Activated CD4-positive, alpha-beta T cell treated with anti-CD3 and anti-CD28 coated beads for 36 hours (primary cell): ENCODE measurements at regions not wholly inside any gene's neighbourhood (a gene's known extent, or its start where the extent isn't known, plus 50 kb on each side); places are given as distances from the start of the nearest gene placed in this dataset.

Experiments
- ATAC-seq: fragments of 200-7000 bp; cut with Tn5 transposase; one replicate; pipeline ENCODE4 v1.10.0; 2021; ENCODE audit warnings: mild to moderate bottlenecking, moderate library complexity
- CTCF ChIA-PET: fragments of 350-600 bp; sonication (Branson Sonifier 250); formaldehyde crosslinking; loops from one replicate; lab custom pipeline; 2021; ENCODE audit warnings: antibody characterized with exemption; lab: Charles Lee
- POLR2A ChIA-PET: fragments of 350-600 bp; sonication (Branson Sonifier 250); formaldehyde crosslinking; loops from one replicate; lab custom pipeline; 2021; ENCODE audit warnings: antibody characterized with exemption, inconsistent platforms; lab: Charles Lee
- DNase-seq: peaks from one replicate; pipeline ENCODE4 v3.0.0-alpha.2; 2020
- H3K27ac Mint-ChIP-seq: one replicate; pipeline ENCODE4 v1.8.0; 2021; ENCODE audit warnings: mixed read lengths
- H3K27me3 Mint-ChIP-seq: one replicate; pipeline ENCODE4 v1.8.0; 2021; ENCODE audit warnings: mixed read lengths
- H3K36me3 Mint-ChIP-seq: one replicate; pipeline ENCODE4 v1.8.0; 2021; ENCODE audit warnings: low read depth, mixed read lengths
- H3K4me1 Mint-ChIP-seq: one replicate; pipeline ENCODE4 v1.8.0; 2021; ENCODE audit warnings: mixed read lengths
- H3K4me3 Mint-ChIP-seq: one replicate; pipeline ENCODE4 v1.8.0; 2021; ENCODE audit warnings: mild to moderate bottlenecking, moderate library complexity, mixed read lengths
- H3K9me3 Mint-ChIP-seq: one replicate; pipeline ENCODE4 v1.8.0; 2021; ENCODE audit warnings: low read depth, mixed read lengths
- intact Hi-C, 2 experiments: fragments of 100-400 bp; cut with DNase I in 1 of 2; cut with micrococcal nuclease in 1 of 2; formaldehyde crosslinking; loops; one replicate each; pipeline versions ENCODE4 v1.14.2 to v1.15.1; 2022 to 2024; cut with DNase I, micrococcal nuclease

DNA sequence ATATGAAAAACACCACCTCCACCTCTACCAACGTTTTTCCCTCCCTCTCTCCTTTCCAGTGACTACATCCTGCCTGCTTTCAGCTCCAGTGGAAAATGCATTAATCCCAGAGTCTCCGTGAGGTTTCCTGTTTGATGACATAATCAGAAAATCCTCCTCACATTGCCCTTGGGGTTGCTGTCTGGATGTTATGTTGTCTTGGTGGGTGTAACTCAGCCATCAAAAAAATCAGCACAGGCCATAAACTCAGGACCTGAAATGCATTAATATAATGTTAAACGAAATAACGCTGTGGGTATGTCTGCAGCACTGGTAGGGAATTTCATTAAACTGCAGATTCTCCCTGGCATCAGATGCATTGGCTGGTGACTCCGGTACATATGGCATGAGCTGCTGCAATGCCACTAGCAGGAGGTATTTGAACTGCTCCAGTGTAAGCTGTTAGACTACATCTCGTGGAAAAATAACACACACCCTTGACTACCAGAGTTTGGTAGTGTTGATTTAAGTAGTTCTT, 297.8 kb downstream of the PRL start:
- intact Hi-C loops, result loop anchor here in 1 of 2 experiments (10.0 kb wide), 1 partner anchor 404 kb away; the partner anchor contains the start of gene SOX4
- H3K9me3 Mint-ChIP-seq, result no peaks in the 10 kb centered on the region
- POLR2A ChIA-PET, result no interaction called here
- DNase-seq (no peak), ATAC-seq (no peak)
- no peak overlapping the region for H3K4me3 Mint-ChIP-seq
- no peaks in the 10 kb centered on the region for H3K36me3 Mint-ChIP-seq
- no peak overlapping the region for H3K27ac Mint-ChIP-seq
- CTCF ChIA-PET, result no interaction called here
- H3K27me3 Mint-ChIP-seq, result peaks cover 4% of the 10 kb centered on the region
- peaks cover 6% of the 10 kb centered on the region for H3K4me1 Mint-ChIP-seq

DNA sequence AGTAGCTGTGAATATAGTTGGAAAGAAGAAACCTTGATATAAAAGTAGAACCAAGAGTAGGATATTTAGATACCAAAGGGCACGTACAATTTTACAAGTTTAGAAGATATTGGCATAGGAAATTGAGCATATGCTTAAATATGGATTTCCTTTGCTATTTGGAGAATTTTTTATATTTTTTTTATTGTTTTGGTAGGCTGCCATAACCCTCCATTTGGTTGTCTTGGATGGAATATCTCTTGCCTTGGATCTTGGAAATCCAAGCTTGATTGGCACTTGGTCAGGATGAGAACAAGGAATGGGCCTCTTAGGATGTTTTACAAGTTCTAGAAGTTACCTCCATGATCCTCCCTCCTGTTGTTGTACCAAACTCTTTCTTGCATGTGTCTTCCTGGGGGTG, 297.1 kb downstream of the PRL start:
- POLR2A ChIA-PET, result no interaction called here
- ATAC-seq, result no peak
- Mint-ChIP-seq H3K36me3 (no peaks in the 10 kb centered on the region), H3K27me3 (peaks cover 4% of the 10 kb centered on the region), H3K4me1 (peaks cover 6% of the 10 kb centered on the region), H3K9me3 (no peaks in the 10 kb centered on the region), H3K27ac (no peak overlapping the region), H3K4me3 (no peak overlapping the region)
- CTCF ChIA-PET, result no interaction called here
- no peak for DNase-seq
- intact Hi-C loops, result loop anchor here in 1 of 2 experiments (10.0 kb wide), 1 partner anchor 405 kb away; the partner anchor contains the start of gene SOX4

DNA sequence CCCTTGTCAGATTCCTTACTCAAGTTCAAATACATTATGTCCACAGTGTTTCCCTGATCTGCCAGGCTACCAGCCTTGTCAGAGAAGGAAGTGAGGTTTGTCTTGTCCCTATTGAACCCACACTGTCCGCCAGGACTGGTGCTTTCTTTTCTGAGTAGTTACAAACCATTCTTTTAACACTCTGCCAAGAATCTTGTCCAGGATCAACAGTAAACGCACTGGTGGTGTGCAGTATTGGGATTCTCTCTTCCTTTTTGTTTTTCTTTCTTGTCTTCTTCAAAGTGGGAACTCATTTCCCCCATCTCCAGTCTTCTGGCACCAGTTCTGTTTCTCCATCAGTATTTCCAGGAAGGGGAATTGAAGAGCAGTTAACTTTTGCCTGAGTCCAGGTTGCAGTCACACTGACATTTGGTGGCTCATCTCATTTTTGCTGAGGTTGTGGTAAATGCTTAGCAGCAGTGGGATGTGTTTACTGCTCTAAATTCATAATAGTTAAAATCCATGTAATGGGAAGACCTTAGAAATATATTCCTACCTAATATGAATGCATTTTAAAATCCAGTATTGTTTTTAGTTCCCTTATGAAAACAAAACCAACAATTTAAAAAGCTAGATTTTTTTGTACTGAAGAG, 295.3 kb downstream of the PRL start:
- POLR2A ChIA-PET, result no interaction called here
- no peak for ATAC-seq

DNA sequence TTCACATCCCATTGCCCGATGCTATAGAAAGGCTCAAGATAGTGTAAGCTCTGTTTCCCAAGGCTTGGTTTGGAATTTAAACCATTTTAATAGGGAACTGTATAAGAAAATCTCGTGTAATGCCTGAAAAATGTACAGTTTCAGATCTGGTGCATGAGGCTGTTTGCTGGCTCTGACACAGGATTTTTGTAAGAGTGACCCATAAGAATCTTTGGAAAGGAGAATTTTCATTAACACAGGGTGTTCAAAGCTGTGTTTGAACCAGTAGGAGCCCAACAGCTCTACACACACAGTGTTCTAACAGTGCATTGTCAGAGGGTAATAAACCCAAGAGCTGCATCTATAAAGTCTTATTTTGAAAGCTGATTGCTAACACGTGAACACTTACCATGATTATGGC, 293.5 kb downstream of the PRL start:
- Mint-ChIP-seq H3K27me3 (peaks cover 2% of the 10 kb centered on the region), H3K9me3 (no peaks in the 10 kb centered on the region), H3K27ac (no peak overlapping the region), H3K36me3 (no peaks in the 10 kb centered on the region), H3K4me3 (no peak overlapping the region), H3K4me1 (peaks cover 3% of the 10 kb centered on the region)
- ChIA-PET CTCF (no interaction called here), POLR2A (no interaction called here)
- DNase-seq, result no peak
- no peak for ATAC-seq
- intact Hi-C loops, result no loop called here

More for the DNA sequence above, 295.3 kb downstream of the PRL start:
- Mint-ChIP-seq H3K9me3 (no peaks in the 10 kb centered on the region), H3K36me3 (no peaks in the 10 kb centered on the region), H3K4me1 (peaks cover 6% of the 10 kb centered on the region), H3K4me3 (no peak overlapping the region), H3K27ac (no peak overlapping the region), H3K27me3 (peaks cover 2% of the 10 kb centered on the region)
- intact Hi-C loops, result no loop called here
- CTCF ChIA-PET, result no interaction called here
- DNase-seq, result no peak

DNA sequence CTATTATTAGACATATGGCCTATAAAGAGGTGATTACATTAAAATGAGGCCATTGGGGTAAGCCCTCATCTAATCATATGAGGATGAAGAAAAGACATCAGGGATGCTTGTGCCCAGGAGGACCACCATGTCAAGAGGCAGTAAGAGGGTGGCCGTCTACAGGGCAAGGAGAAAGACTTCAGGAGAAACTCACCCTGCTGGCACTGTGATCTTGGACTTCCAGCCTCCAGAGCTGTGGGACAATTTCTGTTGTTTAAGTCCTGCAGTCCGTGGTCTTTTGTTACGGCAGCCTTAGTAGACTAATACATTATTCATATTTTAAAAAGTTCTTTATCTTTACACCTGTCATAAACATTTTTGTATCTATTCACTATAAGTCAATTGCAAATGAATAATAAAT, 290.0 kb downstream of the PRL start:
- no peak for ATAC-seq
- Mint-ChIP-seq H3K4me1 (no peaks in the 10 kb centered on the region), H3K4me3 (no peak overlapping the region), H3K9me3 (no peaks in the 10 kb centered on the region), H3K27me3 (no peaks in the 10 kb centered on the region), H3K27ac (no peak overlapping the region), H3K36me3 (no peaks in the 10 kb centered on the region)
- intact Hi-C loops, result no loop called here
- ChIA-PET POLR2A (no interaction called here), CTCF (interaction anchor here (0.6 to 1.7 kb wide), 2 partner anchors 9 to 1583 kb away, joined by 4 read pairs; no protein-coding TSS in a partner anchor)
- DNase-seq, result no peak

DNA sequence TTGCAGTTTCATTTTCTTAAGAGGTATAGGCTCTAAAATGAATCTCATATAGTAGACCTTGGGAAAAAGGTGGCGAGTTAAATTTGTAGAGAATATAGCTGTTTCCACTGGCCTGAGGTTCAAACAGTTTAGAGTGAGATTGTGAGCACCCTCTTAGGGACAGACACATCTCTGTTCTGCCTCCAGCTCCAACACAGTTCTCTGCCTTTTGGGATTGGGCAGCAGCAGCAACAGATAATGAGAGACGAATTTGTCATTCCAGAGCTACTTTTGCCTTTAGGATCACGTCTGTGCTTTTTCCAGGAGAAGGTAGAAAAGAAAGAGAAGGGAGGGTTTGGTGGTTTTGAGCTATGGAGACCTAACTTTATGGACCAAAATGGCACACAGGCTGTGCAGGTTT, 289.4 kb downstream of the PRL start:
- H3K9me3 Mint-ChIP-seq, result no peaks in the 10 kb centered on the region

DNA sequence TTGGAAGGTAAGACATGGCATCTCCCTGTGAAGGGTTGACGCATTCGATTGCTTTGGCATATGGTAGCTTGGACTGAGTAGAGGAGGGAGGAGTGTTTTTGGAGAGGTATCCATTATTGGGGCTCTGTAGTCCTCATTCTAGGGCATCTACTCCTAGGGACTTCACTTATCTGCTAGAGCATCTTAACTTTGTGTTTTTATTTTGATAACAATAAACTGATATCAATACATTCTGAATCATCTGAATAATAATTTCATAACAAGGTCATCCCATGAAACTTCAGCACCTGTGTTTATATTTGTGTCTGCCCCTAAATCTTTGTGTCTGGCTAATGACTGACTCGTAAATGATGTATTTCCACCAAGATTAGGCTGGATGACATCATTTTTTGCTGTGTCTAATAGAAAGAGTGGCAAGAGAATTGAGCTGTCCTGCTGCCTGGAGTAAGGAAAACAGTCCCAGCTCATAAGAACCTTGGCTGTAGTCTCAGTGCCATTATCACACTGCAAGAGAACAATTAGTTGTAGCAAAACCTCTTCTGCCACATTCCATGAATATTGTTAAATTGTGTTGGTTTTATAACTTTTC, 288.5 kb downstream of the PRL start:
- no peak overlapping the region for H3K4me3 Mint-ChIP-seq
- H3K36me3 Mint-ChIP-seq, result no peaks in the 10 kb centered on the region
- POLR2A ChIA-PET, result interaction anchor here (0.7 kb wide), 1 partner anchor 333 kb away, joined by 4 read pairs; no protein-coding TSS in a partner anchor
- no peaks in the 10 kb centered on the region for H3K4me1 Mint-ChIP-seq
- ATAC-seq (no peak), DNase-seq (no peak)
- intact Hi-C loops, result no loop called here
- CTCF ChIA-PET, result interaction anchor here (1.0 to 1.7 kb wide), 2 partner anchors 10 kb away, joined by 4 to 5 read pairs; no protein-coding TSS in a partner anchor
- H3K27me3 Mint-ChIP-seq, result no peaks in the 10 kb centered on the region
- H3K9me3 Mint-ChIP-seq, result no peaks in the 10 kb centered on the region
- H3K27ac Mint-ChIP-seq, result no peak overlapping the region

More for the DNA sequence above, 289.4 kb downstream of the PRL start:
- DNase-seq (no peak), ATAC-seq (no peak)
- no peak overlapping the region for H3K4me3 Mint-ChIP-seq
- no peaks in the 10 kb centered on the region for H3K27me3 Mint-ChIP-seq
- H3K4me1 Mint-ChIP-seq, result no peaks in the 10 kb centered on the region
- CTCF ChIA-PET, result interaction anchor here (0.6 to 1.7 kb wide), 2 partner anchors 9 to 1582 kb away, joined by 4 read pairs; no protein-coding TSS in a partner anchor
- no peak overlapping the region for H3K27ac Mint-ChIP-seq
- intact Hi-C loops, result no loop called here
- no peaks in the 10 kb centered on the region for H3K36me3 Mint-ChIP-seq
- POLR2A ChIA-PET, result no interaction called here

DNA sequence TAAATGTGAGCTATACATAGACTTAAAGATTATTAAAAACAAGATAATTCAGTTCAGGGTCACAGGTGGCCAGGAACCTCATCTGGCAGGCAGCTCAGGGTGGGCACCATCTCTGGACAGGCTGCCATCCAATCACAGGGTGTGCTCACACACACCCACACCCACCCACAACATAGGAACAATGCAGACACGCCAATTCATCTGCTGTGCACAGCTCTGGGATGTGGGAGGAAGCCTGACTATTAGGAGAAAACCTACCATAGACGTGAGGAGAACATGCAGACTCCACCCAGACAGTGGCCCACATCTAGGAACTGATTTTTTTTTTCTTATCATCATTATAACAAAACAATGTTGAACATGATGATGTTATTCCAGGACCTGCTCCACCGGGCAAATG, 286.7 kb downstream of the PRL start:
- ChIA-PET CTCF (interaction anchor here (0.6 kb wide), 1 partner anchor 69 kb away, joined by 3 read pairs; no protein-coding TSS in a partner anchor), POLR2A (no interaction called here)
- H3K36me3 Mint-ChIP-seq, result no peaks in the 10 kb centered on the region
- no peaks in the 10 kb centered on the region for H3K9me3 Mint-ChIP-seq
- DNase-seq (no peak), ATAC-seq (no peak)
- intact Hi-C loops, result no loop called here
- no peaks in the 10 kb centered on the region for H3K4me1 Mint-ChIP-seq
- H3K27me3 Mint-ChIP-seq, result no peaks in the 10 kb centered on the region
- H3K4me3 Mint-ChIP-seq, result no peak overlapping the region
- H3K27ac Mint-ChIP-seq, result no peak overlapping the region

DNA sequence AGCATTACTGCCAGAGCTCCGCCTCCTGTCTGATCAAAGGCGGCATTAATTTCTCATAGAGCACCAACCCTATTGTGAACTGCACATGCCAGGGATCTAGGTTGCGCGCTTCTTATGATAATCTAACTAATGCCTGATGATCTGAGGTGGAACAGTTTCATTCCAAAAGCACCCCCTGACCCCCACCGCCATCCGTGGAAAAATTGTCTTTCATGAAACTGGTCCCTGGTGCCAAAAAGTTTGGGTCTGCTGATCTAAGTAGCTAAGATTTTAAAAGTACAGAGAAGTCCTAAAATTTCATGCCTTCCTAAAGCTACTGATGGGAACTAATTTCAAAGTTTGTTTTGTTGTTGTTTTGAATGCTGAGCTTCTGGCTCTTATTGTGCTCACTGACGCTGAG, 281.6 kb downstream of the PRL start:
- no peak for DNase-seq
- no peaks in the 10 kb centered on the region for H3K4me1 Mint-ChIP-seq
- intact Hi-C loops, result no loop called here
- H3K36me3 Mint-ChIP-seq, result no peaks in the 10 kb centered on the region
- no peaks in the 10 kb centered on the region for H3K27me3 Mint-ChIP-seq
- H3K27ac Mint-ChIP-seq, result no peak overlapping the region
- CTCF ChIA-PET, result no interaction called here
- no peak overlapping the region for H3K4me3 Mint-ChIP-seq
- H3K9me3 Mint-ChIP-seq, result no peaks in the 10 kb centered on the region
- POLR2A ChIA-PET, result interaction anchor here (0.7 kb wide), 1 partner anchor 320 kb away, joined by 9 read pairs; no protein-coding TSS in a partner anchor
- ATAC-seq, result no peak

DNA sequence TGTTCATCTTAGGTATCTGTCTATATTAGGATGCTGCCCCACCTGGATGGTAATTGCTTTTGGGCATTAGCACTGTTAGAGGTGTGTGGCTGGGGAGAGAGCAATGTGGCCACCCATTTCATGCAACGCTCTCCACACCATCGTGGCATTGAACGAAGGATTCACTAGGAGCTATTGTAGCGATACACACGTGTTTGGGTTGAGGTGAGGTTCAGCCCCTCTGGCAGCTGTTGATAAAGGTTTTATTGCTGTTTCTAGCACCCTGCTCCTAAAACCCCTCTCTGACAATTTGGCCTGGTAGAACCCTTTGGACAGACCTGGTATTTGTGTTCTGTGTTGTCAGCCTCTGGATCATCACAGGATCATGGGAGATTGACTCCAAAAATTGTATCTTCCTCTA, 280.9 kb downstream of the PRL start:
- ATAC-seq, result no peak
- Mint-ChIP-seq H3K27ac (no peak overlapping the region), H3K4me3 (no peak overlapping the region), H3K9me3 (no peaks in the 10 kb centered on the region), H3K4me1 (no peaks in the 10 kb centered on the region), H3K36me3 (no peaks in the 10 kb centered on the region), H3K27me3 (no peaks in the 10 kb centered on the region)
- DNase-seq, result no peak
- ChIA-PET POLR2A (interaction anchor here (0.7 kb wide), 1 partner anchor 319 kb away, joined by 9 read pairs; no protein-coding TSS in a partner anchor), CTCF (interaction anchor here (1.2 kb wide), 1 partner anchor 15 kb away, joined by 3 read pairs; no protein-coding TSS in a partner anchor)
- intact Hi-C loops, result no loop called here

DNA sequence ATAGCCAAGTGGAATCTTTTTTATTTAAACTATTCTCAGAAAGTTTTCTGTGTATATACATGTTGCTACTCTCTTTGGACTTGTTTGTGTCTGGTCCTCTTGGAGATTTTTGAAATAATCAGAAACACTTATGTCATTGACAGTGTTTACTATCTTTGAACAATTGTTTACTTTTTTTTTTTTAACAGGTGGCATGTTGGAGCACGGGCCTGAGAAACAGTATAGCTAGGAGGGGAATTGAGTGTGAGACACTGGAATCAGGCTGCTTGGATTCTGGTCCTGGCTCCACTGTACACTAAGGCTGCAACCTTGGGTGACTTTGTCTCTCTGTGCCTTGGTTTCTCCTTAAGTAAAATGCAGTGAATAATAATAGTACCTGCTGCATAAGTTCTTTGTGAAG, 279.6 kb downstream of the PRL start:
- Mint-ChIP-seq H3K36me3 (no peaks in the 10 kb centered on the region), H3K4me3 (no peak overlapping the region), H3K27me3 (no peaks in the 10 kb centered on the region), H3K27ac (no peak overlapping the region), H3K9me3 (peaks cover 2% of the 10 kb centered on the region), H3K4me1 (no peaks in the 10 kb centered on the region)
- POLR2A ChIA-PET, result no interaction called here
- DNase-seq (no peak), ATAC-seq (no peak)
- intact Hi-C loops, result no loop called here
- CTCF ChIA-PET, result interaction anchor here (0.6 to 0.9 kb wide), 2 partner anchors 45 to 82 kb away, joined by 3 read pairs; no protein-coding TSS in a partner anchor
